G401.6 (cell line): ENCODE measurements at regions not wholly inside any gene's neighbourhood (a gene's known extent, or its start where the extent isn't known, plus 50 kb on each side); places are given as distances from the start of the nearest gene placed in this dataset.

Experiments
- FAIRE-seq: peaks from 2 replicates; lab custom pipeline; 2012; peaks lifted over from hg19 to GRCh38; lab: Jason Lieb, UNC

DNA sequence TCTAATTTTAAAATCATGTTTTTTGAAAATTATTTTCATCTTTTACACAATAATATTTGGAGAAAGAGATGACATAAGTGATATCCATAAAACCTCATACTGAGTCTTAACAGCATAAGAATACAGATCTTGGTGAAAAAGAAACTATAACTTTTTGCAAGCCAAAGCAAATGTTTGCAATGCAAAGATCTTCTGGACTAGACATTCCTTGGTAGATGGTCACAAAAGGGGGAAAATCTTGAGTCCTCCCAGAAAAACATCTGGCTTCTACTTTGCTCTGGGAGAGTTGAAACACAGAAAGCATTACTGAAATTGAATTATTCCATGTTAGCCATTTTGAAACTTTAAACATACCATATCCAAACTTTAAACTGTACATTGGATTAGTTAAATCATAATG lies 308.2 kb downstream of the ANXA1 start:
- no peak for FAIRE-seq

DNA sequence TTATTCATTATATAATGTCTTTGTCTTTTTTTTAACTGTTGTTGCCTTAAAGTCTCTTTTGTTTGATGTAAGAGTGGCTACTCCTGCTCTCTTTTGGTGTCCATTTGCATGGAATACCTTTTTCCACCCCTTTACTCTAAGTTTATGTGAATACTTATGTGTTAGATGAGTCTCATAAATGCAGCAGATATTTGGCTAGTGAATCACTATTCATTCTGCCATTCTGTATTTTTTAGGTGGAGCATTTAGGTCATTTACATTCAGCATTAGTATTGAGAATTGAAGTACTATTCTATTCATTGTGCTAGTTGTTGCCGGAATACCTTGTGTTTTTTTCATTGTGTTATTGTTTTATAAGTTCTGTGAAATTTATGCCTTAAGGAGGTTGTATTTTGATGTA lies 317.1 kb downstream of the ANXA1 start:
- no peak for FAIRE-seq

DNA sequence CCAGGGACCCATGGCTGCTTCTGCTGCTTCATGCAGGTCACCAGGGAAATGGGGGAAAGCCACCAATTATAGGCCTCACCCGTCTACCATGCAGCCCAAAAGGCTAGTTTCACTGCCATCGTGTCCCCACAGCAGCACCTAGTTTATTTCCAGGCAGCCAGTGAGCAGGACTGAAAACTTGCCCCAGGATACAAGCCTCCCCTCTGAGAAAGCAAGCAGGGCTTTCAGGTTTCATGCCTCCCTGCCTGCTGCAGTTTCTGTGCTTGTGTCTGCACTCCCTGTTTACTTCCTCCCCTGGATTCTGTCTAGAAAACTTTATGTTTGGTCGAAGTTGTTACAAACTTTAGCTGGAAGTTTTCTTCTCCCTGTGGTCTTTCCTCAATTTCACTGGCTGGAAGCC lies 319.1 kb downstream of the ANXA1 start:
- FAIRE-seq = no peak

DNA sequence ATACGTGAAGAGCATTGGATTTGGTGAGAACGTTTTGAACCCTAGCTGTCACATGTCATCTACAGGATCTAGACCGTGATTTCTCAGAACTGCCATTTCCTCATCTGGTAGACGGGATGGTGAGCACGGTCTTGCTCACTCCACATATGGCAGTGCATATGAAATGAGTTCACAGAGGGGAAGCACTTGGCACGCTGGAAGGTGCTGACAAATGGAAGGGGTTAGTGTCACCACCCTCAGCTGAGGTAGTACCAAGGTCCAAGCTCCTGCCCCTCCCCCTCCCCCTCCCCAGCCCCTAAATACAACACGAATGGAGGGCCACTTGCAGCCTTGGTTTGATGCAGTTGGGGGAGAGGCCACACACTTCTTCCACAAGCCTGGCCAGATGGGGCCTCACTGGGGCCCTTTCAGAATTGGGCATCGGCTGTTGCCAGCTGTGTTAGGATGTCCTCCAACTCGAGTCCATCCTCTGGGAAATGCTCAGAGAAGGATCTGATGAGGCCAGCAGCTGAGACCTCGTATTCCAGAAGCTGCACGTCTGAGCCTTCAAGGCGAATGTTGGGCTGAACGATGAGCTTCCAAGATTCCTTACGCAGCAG lies 322.4 kb downstream of the ANXA1 start:
- no peak for FAIRE-seq

DNA sequence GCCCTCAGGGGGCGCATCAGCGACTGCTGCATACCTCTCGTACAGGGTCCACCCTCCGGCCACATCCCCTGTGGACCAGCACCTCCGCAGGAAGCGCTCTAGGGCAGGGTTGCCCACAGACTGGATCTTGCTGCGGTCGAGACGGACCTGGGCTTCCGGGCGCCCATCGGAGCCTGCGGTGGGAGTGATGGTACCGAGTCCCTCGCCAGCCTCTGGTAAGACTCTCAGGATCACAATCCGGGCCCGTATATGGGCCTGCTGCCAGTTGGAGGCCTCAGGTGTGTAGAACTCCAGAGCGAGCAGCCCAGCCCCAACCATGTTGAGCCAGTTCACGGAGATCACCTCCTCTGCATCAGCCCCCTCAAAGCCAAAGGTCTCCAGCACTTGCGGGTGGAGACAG lies 323.0 kb downstream of the ANXA1 start:
- FAIRE-seq = no peak

DNA sequence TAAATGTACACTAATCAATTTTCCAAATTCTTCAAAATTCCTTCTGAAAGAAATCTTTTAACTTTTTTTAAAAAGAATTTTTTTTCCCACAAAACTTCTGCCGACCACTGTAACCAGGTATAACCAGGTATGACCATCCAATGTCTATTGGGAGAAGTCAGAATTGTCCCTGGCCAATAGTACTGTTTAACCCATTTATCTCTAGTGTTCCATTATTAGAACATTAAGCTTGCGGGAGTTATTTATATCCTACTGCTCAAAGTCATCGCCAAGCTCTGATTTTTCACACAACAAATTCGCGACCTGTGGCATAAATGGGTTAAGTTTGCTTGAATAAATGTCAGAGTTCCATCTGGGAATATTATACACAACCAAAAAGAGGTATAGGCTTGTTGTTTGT lies 343.2 kb downstream of the ANXA1 start:
- no peak for FAIRE-seq

DNA sequence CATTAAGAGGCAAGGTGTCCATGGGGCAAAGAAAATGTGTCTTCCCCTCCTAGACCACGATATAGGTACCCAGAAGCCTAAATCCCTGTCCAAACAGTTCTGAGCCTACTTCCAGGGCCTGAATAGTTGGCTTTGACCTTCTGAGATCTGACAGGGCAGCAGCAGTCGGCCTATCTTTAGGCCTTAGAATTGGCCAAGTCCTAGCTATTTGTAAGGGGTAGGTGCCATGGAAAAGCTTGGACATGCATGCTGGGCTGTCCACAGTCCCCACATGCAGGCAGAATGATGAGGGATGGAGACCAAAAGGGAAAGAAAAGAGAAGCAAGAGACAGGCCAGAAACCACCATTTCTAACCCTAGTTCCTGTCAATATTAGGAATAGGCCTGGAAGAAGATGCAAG lies 346.1 kb downstream of the ANXA1 start:
- FAIRE-seq = no peak

DNA sequence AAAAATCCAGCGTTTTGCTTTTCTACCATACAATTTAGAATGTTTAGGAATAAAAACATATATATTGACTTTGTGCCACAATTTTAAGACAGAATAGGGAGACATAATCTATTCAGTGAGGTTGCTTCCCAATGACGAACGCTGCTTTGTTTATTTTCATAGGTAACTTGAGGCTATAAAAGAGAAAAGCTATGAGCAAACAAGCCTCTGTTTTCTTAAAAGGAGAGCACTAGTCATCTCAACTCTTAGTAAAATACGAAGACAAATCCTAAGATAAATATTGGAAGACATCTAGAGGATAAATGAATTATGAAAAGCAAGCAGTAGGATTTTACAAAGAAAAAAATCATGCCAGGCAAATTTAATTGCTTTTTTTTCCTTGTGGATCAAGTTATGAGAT lies 363.6 kb downstream of the ANXA1 start:
- no peak for FAIRE-seq

DNA sequence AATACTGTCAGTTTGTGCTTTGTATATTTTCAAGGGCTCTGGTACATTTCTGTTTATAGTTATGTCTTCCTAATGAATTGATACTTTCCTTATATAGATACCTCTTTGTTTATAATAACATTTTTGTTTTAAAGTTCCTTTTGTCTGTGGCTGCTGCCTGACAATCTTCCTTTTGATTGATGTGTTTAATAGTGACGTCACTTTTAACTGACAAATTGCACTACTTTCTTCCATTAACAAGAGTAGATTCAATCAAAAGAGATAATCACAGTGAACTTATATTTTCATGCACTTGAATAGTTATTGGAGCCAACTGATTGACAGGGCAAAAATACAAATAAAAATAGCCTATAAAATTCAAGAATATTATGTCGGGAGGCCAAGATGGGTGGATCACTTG lies 371.7 kb downstream of the ANXA1 start:
- no peak for FAIRE-seq

DNA sequence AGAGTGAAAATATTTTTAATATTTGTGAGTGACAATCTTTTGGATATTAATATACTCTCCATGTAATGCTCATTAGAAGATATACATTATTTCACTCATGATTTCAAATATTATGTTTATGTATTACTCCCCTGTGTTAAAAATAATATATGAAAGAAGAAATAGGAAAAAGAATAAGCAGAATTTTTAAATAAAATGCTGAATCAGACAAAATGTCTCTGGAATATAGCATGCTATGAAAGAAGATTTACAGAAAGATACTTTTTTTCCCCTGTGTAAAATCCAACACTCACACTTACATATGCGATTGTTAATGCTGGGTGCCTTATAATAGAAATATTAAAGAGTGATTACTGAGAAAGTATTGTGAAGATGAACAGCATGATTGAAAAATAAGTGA lies 373.7 kb downstream of the ANXA1 start:
- no peak for FAIRE-seq

DNA sequence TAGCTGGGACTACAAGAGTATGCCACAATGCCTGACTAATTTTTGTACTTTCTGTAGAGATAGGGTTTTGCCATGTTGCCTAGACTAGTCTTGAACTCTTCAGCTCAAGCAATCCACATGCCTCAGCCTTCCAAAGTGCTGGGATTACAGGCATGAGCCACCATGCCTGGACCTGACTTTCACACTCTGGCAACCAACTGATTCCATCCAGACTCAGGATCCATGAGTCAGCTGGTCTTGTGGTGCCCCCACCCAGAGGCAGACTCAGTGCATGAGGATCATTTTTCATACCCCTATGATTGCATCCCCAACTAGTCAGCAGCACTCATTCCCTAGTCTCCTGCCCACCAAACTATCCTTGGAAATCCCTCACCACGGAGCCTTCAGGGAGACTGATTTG lies 375.9 kb downstream of the ANXA1 start:
- no peak for FAIRE-seq

DNA sequence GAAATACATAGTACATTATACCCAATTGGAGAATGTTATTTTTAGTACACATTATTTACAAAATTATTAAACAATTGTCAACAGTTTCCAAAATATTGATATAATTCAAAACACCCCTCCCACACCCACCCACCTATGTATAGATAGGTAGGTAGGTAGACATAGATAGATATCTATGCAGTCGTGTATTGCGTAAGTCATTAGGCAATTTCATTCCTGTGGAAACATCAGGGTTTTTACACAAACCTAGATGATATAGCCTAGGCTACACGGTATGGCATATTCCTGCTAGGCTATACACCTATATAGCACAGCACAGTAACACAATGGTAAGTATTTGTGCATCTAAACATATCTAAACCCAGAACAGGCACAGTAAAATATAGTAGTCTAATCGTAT lies 377.3 kb downstream of the ANXA1 start:
- FAIRE-seq = no peak

DNA sequence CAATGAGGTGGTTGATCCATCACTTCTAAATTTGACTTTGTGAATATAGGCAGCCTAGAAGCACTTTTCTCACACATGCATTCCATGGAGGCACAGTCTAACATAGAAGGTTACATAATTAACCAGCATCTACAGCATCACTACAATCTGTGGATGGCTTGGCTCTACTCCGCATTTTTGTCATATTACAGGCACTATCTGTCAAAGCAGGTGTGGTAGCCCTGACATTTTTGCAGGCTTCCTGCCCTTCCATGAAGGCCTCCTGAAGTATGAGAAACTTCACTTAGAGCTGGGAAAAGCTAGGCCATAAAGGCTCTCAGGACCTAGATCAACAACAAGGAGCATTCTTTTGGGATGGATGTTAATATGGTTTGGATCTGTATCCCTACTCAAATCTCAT lies 378.0 kb downstream of the ANXA1 start:
- FAIRE-seq = no peak

DNA sequence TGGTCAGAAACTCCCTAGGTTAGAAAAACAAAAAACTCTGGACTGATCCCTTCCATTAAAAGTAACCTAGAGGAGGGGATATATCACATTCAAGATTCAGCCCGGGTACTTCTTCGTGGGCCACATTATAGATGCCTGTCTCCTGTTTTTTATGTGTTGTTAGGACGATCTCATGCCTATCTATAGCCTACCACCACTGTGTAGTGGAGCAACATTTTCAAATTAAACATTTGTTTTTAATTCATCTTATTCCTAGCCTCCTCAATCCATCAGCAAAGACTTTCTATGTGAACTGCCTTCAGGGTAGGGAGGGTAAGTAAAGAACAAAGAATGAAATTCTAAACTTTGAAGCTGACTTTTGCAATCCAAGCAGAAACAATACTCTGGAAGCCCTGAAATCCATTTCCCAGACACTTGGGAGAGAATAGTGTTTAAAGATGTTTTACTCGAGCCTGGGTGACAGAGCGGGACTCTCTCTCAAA lies 379.4 kb downstream of the ANXA1 start:
- no peak for FAIRE-seq

DNA sequence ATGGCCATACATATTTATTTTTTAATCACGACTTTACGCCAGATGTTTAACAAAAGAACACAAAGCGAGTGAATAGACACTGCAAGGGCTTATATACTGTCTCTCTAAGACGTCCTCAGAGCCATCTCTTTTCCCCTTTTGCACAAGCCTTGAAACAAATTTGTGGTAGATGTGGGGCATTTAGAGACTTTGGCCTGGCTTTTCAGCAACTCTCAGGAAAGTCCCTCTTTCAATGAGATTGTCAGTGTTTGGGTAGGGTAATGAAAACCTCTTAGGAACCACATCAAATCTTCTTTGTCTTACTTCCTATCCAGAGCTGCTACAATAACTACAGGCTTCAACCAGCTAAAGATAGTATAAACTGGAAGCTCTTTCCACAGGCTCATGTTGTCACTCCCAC lies 380.0 kb downstream of the ANXA1 start:
- FAIRE-seq = no peak

DNA sequence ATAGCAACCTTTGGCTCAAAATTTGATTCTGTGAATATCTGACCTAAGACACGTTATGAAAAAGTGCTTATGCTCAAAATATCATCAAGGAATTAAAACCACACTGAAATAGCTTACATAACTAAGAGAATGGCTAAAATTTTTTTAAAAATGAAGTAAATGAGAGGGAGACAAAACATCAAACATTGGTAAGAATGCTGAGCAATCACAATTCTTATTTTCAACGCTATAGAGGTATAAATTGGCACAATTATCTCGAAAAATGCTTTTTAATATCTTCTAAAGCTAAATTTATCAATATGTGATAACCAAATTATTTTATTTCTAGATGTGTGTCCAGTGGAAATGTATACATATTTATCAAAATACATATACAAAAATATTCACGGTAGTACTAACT lies 381.3 kb downstream of the ANXA1 start:
- FAIRE-seq = no peak

DNA sequence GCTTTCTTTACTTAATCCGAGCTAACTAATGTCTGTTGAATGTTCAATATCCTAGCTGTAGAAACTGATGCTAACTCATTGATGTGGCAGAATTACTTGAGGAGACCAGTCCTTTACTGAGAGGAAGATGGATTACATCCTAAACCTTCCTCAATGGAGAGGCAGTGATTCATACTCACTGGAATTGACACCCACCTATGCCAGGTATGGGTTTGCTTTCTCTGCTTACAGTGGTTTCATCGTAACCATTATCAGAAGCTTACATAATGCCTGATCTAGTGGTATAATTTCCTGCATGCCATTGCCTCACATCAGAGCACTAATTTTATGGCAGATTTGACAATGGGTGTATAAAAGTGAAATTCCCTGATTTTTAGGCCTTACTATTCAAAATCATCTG lies 384.7 kb downstream of the ANXA1 start:
- no peak for FAIRE-seq

DNA sequence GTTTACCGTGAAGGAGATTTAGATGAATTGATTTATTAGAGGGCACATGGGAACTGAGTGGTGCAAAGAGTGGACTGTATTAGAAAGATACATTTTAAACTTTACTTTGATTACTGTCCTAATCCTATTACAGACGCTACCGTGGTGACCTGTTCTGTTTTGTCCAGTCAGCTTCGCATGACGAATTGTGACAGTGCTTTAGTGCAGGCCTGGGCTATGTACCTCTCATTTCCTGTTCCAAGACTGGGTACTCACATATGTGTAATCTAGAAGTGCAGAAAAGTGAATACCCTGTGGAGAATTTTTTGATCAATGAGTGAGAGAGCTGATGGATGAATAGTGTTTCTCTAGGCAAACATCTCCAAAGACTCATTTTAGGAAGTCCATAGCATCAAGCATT lies 385.9 kb downstream of the ANXA1 start:
- no peak for FAIRE-seq

DNA sequence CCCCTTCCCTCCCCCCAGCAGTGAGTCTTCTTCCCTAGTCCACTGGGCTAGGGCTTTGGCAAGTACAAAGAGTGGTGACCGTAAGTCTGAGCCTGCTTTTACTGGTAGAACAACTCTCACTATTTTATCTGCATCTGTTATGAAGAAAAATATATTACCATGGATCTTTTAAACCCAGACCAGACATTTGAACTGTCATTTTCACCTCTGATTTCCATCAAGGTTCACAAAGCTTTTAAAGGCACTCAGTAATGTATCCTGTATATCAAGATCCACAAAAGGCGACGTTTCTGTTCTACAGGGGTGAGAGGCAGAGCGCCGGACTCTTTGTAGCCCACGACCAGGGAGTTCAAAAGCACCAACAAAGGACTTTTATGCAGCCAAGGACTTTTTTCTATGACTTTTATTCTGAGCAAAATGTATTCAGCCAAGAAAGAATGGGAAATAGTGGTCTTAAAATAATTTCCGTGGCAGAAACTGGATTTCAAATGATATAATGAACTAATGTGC lies 388.3 kb downstream of the ANXA1 start:
- FAIRE-seq = no peak

DNA sequence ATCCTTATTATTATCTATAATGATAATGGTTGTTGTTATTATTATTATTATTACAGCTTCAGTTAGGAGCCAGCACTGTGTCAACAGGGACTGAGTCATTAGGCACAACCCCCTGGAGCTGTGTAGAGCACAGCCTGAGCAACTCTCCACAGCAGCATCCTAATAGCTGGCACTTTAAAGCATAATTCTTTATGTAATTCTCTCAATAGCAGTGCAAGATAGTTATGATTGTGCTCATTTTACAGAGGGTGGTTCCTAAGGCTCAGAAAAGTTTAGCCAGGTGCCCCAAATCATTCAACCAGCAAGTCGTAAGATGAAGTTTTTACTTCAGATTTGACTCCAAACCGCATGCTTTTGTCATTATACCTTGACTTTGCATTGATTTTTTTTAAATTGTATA lies 390.3 kb downstream of the ANXA1 start:
- FAIRE-seq = no peak

DNA sequence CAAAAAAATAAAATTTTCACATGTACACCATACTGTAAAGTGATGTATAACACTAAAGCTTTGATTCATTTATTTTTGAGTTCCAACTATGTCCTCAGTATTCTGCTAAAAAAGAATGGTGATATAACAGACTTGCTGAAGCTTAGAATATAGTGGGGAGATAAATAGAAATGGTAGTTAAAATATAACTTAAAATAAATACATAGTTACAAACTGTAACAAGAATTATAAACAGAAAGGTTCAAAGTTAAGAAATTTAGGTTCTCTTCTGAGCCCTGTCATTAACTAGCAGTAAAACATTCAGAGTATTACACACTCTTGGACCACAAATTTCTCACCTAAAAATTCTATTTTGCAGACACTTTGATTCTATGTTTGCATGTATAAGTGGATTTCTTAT lies 392.1 kb downstream of the ANXA1 start:
- FAIRE-seq = peak; percentile 13

DNA sequence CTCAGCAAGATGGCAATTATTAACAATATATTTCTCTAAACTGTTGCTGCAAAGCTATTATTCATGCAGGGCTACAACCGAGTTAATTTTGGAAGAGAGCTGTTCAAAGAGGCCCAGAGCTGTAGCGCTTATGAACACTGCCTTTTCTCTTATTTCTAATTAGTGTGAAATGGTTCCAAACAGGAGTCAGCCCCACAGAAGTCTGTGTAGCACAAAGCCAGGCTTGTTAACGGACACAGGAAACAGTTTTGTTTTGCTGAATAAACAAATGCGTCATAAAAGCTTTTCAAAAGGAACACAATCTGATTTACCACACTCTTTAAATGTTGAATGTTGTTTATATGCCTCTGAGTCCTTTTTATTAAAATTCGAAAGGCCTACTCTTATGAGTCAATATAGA lies 396.5 kb downstream of the ANXA1 start:
- no peak for FAIRE-seq

DNA sequence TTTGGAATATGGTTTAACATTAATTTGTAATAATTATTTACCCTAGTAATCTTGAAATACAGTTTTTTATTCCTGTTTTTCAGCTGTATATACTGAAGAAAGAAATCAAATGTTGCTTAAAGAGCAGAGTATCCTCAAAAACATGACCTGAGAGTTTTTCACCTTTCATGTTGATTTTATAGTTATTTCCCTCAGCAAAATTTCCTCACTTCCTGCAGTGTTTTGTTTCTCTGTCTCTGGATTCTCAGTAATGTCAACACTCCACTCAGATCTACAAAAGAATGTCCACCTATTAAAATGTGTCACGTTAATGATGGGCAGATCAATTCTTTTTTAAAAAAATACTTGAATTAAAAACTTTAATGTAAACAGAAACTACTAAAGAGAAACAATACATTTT lies 398.3 kb downstream of the ANXA1 start:
- no peak for FAIRE-seq

DNA sequence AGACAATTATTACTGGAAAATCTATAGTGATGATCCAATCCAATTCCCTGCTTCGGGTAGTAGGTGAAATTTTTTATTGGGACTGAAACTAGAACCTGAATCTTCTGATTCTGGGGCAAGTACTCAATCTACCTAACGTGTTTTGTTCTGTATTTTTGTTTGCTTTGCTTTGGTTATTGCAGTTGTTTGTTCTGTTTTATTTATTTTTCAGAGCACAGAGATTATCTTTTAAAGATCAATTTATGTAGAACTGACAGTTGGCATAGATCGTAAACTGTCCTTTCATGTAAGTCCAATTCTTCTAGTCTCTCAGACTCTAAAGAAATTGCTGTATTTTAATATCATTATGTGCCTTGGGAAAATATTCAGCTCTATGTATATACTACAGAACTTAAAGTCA lies 401.6 kb downstream of the ANXA1 start:
- FAIRE-seq = no peak

DNA sequence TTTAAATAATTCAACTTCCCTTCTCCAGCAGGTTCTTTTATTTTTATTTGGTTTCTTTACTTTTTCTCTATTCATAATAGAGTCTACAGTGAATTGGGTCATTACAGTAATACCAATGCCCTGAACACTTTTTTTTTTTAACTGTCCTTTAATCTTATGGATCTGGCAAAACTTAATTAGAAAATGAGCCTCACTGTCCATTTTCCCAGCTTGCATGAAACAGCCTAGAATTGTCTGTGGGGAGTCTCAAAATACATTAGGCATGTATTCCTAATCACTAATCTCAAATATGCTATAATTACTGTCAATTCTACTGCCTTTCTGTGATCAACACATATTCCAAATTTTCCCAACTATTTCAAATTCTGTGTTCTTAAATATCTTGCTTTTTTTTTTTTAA lies 406.8 kb downstream of the ANXA1 start:
- no peak for FAIRE-seq
